ENCODE measurements at regions not wholly inside any gene's neighbourhood (a gene's known extent, or its start where the extent isn't known, plus 50 kb on each side); places are given as distances from the start of the nearest gene placed in this dataset.

GRCh38 chr2:118665784-118666529, 181.5 kb downstream of the EN1 start:
- DNase-seq (ENCODE audit: low read depth, low spot score) = no peak

DNA sequence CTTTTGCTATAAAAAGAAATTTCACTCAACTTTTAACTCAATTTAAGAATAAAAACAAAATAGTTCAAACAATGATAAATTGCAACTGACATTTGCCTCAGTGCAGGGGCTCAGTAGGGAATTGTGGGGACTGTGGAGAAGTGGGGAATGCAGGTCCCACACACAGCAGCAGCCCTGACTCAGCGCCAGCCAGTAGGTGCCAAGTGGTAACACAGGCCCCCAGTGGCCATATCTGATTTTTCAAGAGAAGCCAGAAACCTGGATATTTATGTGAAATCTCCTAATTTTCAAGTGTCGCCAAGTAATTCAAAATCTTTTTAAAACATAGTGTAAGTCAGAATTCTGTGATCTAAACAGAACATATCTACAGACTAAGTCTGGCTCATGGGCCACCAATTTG, 186.3 kb downstream of the EN1 start:
- DNase-seq (ENCODE audit: low read depth, low spot score) = no peak

- DNase-seq (ENCODE audit: low read depth, low spot score) = no peak
Observed at GRCh38 chr2:118658596-118659198, 188.8 kb downstream of the EN1 start.

DNA sequence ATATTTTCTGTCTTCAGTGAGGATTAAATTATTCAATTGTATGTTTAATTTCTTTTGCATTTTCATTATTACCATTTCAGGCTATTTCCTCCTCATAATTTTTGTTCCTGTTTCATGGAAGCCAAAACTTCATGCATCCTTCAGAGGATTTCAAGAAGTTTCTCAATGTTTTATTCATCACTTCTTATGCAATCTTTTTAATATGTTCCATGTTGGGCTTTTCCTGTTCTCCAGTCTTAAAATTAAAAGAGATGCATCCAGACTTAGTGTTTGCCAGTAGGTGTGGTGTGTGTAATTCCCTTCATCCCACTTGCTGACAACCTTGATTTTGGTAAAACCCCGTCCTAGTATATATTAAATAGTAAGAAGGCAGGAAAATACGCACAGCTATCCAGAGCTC, 190.0 kb downstream of the EN1 start:
- DNase-seq (ENCODE audit: low read depth, low spot score) = no peak

DNA sequence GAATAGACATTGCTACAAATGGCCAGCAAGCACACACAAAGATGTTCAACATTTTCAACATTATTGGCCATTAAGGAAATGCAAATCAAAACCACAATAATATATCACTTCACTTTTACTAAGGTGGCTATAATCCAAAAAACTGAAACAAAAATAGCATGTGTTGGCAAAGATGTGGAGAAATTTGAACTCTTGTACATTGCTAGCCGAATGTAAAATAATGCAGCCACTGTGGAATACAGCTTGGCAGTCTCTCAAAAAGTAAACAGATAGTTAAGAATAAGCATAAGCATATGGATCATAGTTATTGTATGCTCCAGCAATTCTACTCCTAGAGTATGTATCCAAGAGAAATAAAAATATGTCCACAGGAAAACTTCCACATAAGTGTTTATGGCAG, 192.5 kb downstream of the EN1 start:
- DNase-seq (ENCODE audit: low read depth, low spot score) = no peak

DNA sequence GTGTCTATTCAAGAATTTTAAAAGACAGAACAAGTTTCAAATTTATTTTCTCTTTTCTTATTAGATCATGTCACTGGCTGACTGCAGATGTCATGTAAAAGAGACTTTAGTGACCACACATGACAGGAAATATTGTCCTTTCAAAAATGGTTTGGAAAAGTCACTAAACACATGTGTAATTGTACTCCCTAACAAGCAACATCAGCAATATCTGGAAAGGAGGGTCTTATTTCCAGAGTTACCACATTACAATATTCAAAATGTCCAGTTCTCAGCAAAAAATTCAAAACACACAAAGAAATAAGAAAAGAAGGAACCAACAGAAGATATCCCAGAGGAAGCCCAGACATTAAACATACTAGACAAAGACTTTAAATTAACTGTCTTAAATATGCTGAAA, 197.1 kb downstream of the EN1 start:
- DNase-seq (ENCODE audit: low read depth, low spot score) = no peak

- no peak for DNase-seq (ENCODE audit: low read depth, low spot score)
Observed at GRCh38 chr2:118645876-118646275, 201.6 kb downstream of the EN1 start.

DNA sequence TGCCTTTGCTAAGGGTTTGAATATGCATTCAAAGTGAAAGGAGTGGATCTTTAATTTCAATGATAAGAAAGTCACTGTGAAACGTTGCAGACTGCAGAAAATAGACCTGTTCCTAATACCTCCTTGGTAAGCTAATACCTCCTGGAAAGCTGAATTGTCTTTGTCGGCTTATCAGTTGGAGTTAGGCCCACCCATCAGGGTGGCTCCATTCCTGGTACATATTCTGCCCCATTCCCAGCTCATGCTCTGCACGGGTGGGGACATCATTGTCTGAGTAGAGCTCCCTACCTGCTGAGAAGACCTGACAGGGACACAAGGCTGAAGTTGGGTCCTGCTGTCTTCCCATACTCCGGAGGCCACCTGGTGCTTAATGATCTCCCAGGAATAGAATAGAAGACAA, 203.3 kb downstream of the EN1 start:
- no peak for DNase-seq (ENCODE audit: low read depth, low spot score)

DNA sequence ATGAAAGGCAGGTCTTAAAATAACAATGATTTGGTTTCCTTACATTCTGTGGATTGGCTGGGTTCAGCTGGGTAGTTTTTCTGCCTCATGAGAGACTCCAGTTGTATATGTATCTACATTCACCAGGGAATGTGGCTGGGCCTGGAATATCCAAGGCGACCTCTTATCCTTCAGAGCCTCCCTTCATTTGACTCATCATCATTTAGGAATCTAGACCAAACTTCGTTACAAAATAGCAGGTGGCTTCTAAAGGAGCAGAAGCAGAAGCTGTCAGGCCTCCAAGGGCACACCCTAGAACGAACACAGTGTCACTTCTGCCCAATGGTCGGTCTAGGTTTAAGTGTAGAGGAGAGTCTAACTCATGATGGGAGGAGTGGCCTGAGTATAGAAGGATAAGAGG, 204.2 kb downstream of the EN1 start:
- DNase-seq (ENCODE audit: low read depth, low spot score) = no peak

- no peak for DNase-seq (ENCODE audit: low read depth, low spot score)
Observed at GRCh38 chr2:118642501-118642900, 204.9 kb downstream of the EN1 start.

GRCh38 chr2:118641711-118642110, 205.7 kb downstream of the EN1 start:
- no peak for DNase-seq (ENCODE audit: low read depth, low spot score)

GRCh38 chr2:118639371-118639770, 208.1 kb downstream of the EN1 start:
- DNase-seq (ENCODE audit: low read depth, low spot score) = no peak

- DNase-seq (ENCODE audit: low read depth, low spot score) = no peak
Observed at GRCh38 chr2:118638453-118638852, 209.0 kb downstream of the EN1 start.

- DNase-seq (ENCODE audit: low read depth, low spot score) = no peak
Observed at GRCh38 chr2:118635891-118636290, 211.6 kb downstream of the EN1 start.

DNA sequence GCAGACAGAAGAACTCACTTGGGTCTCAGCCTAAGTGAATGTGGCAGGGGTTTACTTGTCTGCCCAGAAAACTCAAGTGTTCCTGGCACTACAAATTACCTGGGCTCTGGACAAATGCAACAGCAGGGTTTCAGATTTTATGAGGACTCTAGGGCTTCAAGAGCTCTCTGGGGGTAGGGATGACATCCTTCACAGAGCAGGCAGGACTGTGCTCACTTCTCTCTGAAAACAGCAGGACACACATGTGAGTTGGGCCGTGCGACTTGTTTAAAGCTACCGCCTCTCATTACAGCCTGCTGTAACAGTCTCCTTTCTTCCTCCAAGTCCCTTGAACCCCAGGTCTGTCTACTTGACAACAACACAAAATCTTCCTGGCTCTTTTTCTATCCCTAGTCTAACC, 212.6 kb downstream of the EN1 start:
- no peak for DNase-seq (ENCODE audit: low read depth, low spot score)

GRCh38 chr2:118633371-118634018, 214.0 kb downstream of the EN1 start:
- DNase-seq (ENCODE audit: low read depth, low spot score) = no peak

DNA sequence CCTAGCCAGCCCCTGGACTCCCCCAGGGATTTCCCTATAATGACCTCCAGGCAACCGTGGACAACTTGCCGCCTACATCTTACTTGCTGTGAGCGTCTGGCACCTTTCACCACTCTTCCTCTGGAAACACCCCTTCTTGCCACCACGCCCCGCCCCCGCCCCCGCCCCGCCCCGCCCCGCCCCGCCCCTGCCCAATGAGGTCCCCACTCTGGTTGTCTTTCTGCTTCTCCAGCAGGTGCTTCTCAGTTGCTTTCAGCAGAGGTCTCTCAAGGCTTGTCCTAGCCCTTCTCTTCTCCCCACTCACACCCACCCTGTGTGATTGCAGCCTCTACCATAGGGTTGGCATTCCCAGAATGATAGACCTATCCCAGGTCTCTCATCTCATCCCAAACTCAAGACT, 214.5 kb downstream of the EN1 start:
- no peak for DNase-seq (ENCODE audit: low read depth, low spot score)

- no peak for DNase-seq (ENCODE audit: low read depth, low spot score)
Observed at GRCh38 chr2:118627156-118627555, 220.3 kb downstream of the EN1 start.

DNA sequence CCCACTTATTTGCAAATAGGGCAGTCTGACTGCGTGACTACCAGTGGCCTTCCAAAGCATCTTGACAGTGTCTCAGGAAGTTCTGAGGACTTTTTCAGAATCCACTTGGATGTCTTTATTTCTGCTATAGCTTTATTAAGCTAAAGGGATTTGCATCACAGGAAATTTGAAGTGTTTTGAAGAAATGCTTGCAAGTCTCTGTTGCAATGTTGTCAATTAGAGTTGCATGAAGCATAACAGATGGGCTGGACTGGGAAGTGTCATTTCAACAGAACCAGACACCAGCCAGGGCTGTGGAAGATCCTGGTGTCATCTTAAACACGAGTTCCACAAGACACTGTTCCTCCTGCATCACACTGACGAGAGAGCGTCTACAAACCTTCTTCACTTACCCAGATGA, 224.5 kb downstream of the EN1 start:
- DNase-seq (ENCODE audit: low read depth, low spot score) = no peak

DNA sequence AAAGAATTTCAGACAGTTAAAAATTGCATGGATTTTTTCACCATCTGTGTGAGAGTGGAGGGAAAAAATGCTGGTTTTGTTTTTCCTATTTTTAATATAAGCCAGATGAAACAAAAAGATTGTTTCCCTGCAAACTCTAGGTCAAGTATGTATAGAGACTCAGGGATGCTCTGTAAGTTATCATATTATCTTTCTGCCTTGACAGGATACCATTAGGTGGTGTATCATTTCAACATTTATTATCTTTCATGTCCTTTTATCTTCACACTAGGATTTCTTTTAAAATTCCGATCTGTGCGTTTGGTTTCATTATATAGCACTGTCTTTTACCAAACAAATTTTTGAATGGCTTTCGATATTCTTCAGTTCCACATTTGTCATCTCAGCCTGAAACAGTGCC, 225.3 kb downstream of the EN1 start:
- no peak for DNase-seq (ENCODE audit: low read depth, low spot score)

DNA sequence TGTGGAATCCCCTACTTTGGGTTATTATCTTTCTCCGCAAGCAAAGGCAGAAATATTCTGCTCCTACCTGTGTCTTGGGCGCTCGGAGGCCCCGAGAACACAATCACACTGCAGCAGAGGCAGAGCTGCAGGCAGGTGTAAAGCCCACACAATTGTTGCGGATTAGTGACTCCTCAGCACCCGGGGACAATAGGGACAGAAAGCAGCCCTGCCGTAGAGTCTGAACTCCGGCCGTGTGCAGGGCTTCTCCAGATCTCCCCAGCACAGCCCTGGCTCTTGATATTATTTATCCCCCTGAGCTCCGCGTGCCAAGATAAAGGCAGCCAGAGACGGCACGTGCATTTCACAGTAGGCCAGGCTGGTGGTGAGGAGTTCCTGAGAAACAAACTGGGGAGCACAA, 229.2 kb downstream of the EN1 start:
- no peak for DNase-seq (ENCODE audit: low read depth, low spot score)

DNA sequence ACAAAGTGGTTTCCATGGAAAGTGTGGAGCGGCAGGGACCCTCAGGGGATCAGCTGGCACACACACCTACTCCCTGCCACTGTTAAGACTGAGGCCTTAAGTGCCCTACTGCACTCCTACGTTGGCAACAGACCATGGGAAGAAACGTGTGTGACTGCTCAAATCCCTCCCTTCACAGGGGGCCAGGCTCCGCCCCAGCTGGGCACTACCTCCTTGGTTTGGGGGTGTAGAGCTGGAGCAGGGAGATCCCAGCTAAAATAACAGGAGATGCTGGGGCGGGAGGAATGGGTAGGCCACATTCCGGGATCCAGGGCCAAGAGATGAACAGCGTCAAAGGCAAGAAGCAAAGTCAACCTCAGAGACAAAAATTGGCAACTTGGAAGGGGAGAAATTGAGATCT, 231.0 kb downstream of the EN1 start:
- no peak for DNase-seq (ENCODE audit: low read depth, low spot score)

- DNase-seq (ENCODE audit: low read depth, low spot score) = peak; percentile 3
Observed at GRCh38 chr2:118614841-118615271, 232.6 kb downstream of the EN1 start.
